GM04503 (cell line): ENCODE measurements at regions not wholly inside any gene's neighbourhood (a gene's known extent, or its start where the extent isn't known, plus 50 kb on each side); places are given as distances from the start of the nearest gene placed in this dataset.

Source experiments
- DNase-seq: peaks from one replicate; pipeline ENCODE4 v3.0.0-alpha.2; 2012; ENCODE audit warnings: low read depth

- DNase-seq: no peak
These were observed 295.7 kb downstream of the KCNN2 start for GRCh38 chr5:114657342-114658130.

GRCh38 chr5:114649878-114650277 lies 288.0 kb downstream of the KCNN2 start:
- no peak for DNase-seq

GRCh38 chr5:114648940-114649339 lies 287.1 kb downstream of the KCNN2 start:
- DNase-seq: no peak

GRCh38 chr5:114644576-114644975 lies 282.7 kb downstream of the KCNN2 start:
- no peak for DNase-seq

- no peak for DNase-seq
These were observed 274.4 kb downstream of the KCNN2 start for GRCh38 chr5:114636271-114636670.

- no peak for DNase-seq
These were observed 273.4 kb downstream of the KCNN2 start for GRCh38 chr5:114634967-114635901.

GRCh38 chr5:114634517-114634916 lies 272.6 kb downstream of the KCNN2 start:
- no peak for DNase-seq

GRCh38 chr5:114612406-114612805 lies 250.5 kb downstream of the KCNN2 start:
- no peak for DNase-seq

GRCh38 chr5:114581136-114581535 lies 219.3 kb downstream of the KCNN2 start:
- no peak for DNase-seq

GRCh38 chr5:114565871-114566270 lies 204.0 kb downstream of the KCNN2 start:
- DNase-seq: no peak

GRCh38 chr5:114565139-114565538 lies 203.3 kb downstream of the KCNN2 start:
- DNase-seq: no peak

- no peak for DNase-seq
These were observed 199.5 kb downstream of the KCNN2 start for GRCh38 chr5:114561415-114561814.
